Osteoblast (primary cell): ENCODE measurements at regions not wholly inside any gene's neighbourhood (a gene's known extent, or its start where the extent isn't known, plus 50 kb on each side); places are given as distances from the start of the nearest gene placed in this dataset.
A peak's percentile ranks its signal among the peaks of the same experiment; 100 is the strongest.

Source experiments
- DNase-seq: peaks from one replicate; pipeline ENCODE4 v3.0.0; 2011; ENCODE audit warnings: low spot score, mixed read lengths; ENCODE audit not compliant: insufficient read length; ENCODE audit errors: missing footprints
- H2AFZ ChIP-seq: 2 replicates; pipeline ENCODE4 v1.6.0; 2011; ENCODE audit warnings: mild to moderate bottlenecking, low read length
- H3K27ac ChIP-seq: 2 replicates; pipeline ENCODE4 v1.5.1; 2011; ENCODE audit warnings: mild to moderate bottlenecking, low read depth, low read length, moderate library complexity
- H3K27me3 ChIP-seq: 2 replicates; pipeline ENCODE4 v1.6.0; 2012; ENCODE audit warnings: mild to moderate bottlenecking, control low read depth, inconsistent platforms, low read length, moderate library complexity; ENCODE audit not compliant: insufficient read depth
- H3K36me3 ChIP-seq: 2 replicates; pipeline ENCODE4 v1.5.1; 2011; ENCODE audit warnings: mild to moderate bottlenecking, low read length, control low read depth, moderate library complexity; ENCODE audit not compliant: insufficient read depth
- H3K4me1 ChIP-seq: 2 replicates; pipeline ENCODE4 v1.5.1; 2011; ENCODE audit warnings: mild to moderate bottlenecking, low read length, control low read depth, moderate library complexity; ENCODE audit not compliant: insufficient read depth
- H3K4me2 ChIP-seq: 2 replicates; pipeline ENCODE4 v1.6.0; 2011; ENCODE audit warnings: mild to moderate bottlenecking, low read length; ENCODE audit not compliant: insufficient read depth
- H3K4me3 ChIP-seq: fragments of 200-600 bp; sonication (generic); 3 replicates; pipeline ENCODE4 v1.5.1; 2012; ENCODE audit warnings: mild to moderate bottlenecking, low read length, inconsistent platforms; ENCODE audit not compliant: insufficient read depth
- H3K79me2 ChIP-seq: 2 replicates; pipeline ENCODE4 v1.6.0; 2012; ENCODE audit warnings: mild to moderate bottlenecking, low read length, control low read depth, inconsistent platforms; ENCODE audit not compliant: insufficient read depth
- H3K9me3 ChIP-seq: 2 replicates; pipeline ENCODE4 v1.5.1; 2011; ENCODE audit warnings: low read depth, low read length, control low read depth
- H4K20me1 ChIP-seq: 2 replicates; pipeline ENCODE4 v1.6.0; 2012; ENCODE audit warnings: mild to moderate bottlenecking, low read length, control low read depth; ENCODE audit not compliant: insufficient read depth
- CTCF ChIP-seq: IDR thresholded peaks from 2 replicates; pipeline ENCODE4 v1.5.1; 2011; ENCODE audit warnings: mild to moderate bottlenecking, low read depth, low read length, moderate library complexity; ENCODE audit errors: extremely low read depth

GRCh38 chr12:20053782-20054181, 314.6 kb upstream of the PDE3A start:
- H2AFZ ChIP-seq, result no peak overlapping the region
- H3K4me3 ChIP-seq, result no peak overlapping the region
- H3K9me3 ChIP-seq, result no peaks in the 10 kb centered on the region
- no peak overlapping the region for H3K27ac ChIP-seq
- H3K27me3 ChIP-seq, result no peaks in the 10 kb centered on the region
- no peak for DNase-seq
- H3K4me2 ChIP-seq, result no peak overlapping the region
- no peaks in the 10 kb centered on the region for H3K36me3 ChIP-seq
- no peaks in the 10 kb centered on the region for H3K4me1 ChIP-seq
- H4K20me1 ChIP-seq, result no peaks in the 10 kb centered on the region
- H3K79me2 ChIP-seq, result no peaks in the 10 kb centered on the region
- no peak for TF ChIP-seq CTCF

GRCh38 chr12:20055856-20056255, 312.5 kb upstream of the PDE3A start:
- Histone ChIP-seq H3K27me3 (no peaks in the 10 kb centered on the region), H3K36me3 (no peaks in the 10 kb centered on the region), H3K4me1 (no peaks in the 10 kb centered on the region), H3K79me2 (no peaks in the 10 kb centered on the region), H3K4me3 (no peak overlapping the region), H3K9me3 (no peaks in the 10 kb centered on the region), H3K27ac (no peak overlapping the region), H4K20me1 (no peaks in the 10 kb centered on the region), H2AFZ (no peak overlapping the region), H3K4me2 (no peak overlapping the region)
- TF ChIP-seq CTCF, result no peak
- peak; percentile 11 for DNase-seq

- Histone ChIP-seq H2AFZ (no peak overlapping the region), H3K27ac (no peak overlapping the region), H3K79me2 (no peaks in the 10 kb centered on the region), H4K20me1 (no peaks in the 10 kb centered on the region), H3K9me3 (no peaks in the 10 kb centered on the region), H3K4me3 (no peak overlapping the region), H3K4me1 (peaks cover 1% of the 10 kb centered on the region), H3K36me3 (no peaks in the 10 kb centered on the region), H3K4me2 (no peak overlapping the region), H3K27me3 (no peaks in the 10 kb centered on the region)
- DNase-seq, result no peak
- TF ChIP-seq CTCF, result no peak
These were observed 310.9 kb upstream of the PDE3A start for GRCh38 chr12:20057398-20057797.

DNA sequence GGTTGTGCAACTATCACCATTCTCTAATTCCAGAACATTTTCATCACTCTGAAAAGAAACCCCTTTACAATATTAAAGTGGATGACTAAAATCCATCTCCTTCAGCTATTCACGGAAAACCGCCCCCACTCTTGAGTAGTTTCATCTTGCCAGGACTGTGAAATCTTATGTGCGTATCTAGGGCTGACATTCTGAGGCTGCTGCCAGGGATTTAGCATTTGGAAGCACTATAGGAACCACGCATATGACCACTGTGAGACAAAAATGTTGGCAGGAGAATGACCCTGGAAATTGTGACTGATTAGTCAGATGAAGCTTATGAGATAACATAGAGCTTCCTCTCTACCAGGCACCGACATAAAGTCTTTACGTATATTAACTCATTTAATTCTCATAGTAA, 305.2 kb upstream of the PDE3A start:
- H3K36me3 ChIP-seq, result no peaks in the 10 kb centered on the region
- H2AFZ ChIP-seq, result no peak overlapping the region
- peak overlapping the region; percentile 73 for H3K27ac ChIP-seq
- peak; percentile 47 for DNase-seq
- TF ChIP-seq CTCF, result no peak
- H3K4me2 ChIP-seq, result peak overlapping the region; percentile 6
- H3K4me1 ChIP-seq, result peaks cover 6% of the 10 kb centered on the region
- no peaks in the 10 kb centered on the region for H3K27me3 ChIP-seq
- no peaks in the 10 kb centered on the region for H4K20me1 ChIP-seq
- no peak overlapping the region for H3K4me3 ChIP-seq
- H3K9me3 ChIP-seq, result no peaks in the 10 kb centered on the region
- no peaks in the 10 kb centered on the region for H3K79me2 ChIP-seq
